Testis (tissue), 2 donors: ENCODE measurements at regions not wholly inside any gene's neighbourhood (a gene's known extent, or its start where the extent isn't known, plus 50 kb on each side); places are given as distances from the start of the nearest gene placed in this dataset.

Source experiments
- DNase-seq: peaks from one replicate; pipeline ENCODE4 v3.0.0-alpha.2; 2019
- H3K27ac ChIP-seq, 2 donors: fragments of 200-600 bp; sonication (generic); one replicate each; pipeline ENCODE4 v1.5.1; 2019
- H3K27me3 ChIP-seq: fragments of 200-600 bp; sonication (generic); one replicate; pipeline ENCODE4 v1.5.1; 2019
- H3K36me3 ChIP-seq: fragments of 200-600 bp; sonication (generic); one replicate; pipeline ENCODE4 v1.5.1; 2017; ENCODE audit warnings: low read depth; ENCODE audit errors: missing control alignments
- H3K4me1 ChIP-seq: fragments of 200-600 bp; sonication (generic); one replicate; pipeline ENCODE4 v1.5.1; 2019
- H3K4me3 ChIP-seq, 2 donors: fragments of 200-600 bp; sonication (generic); one replicate each; pipeline ENCODE4 v1.5.1; 2017 to 2019
- H3K9me3 ChIP-seq: fragments of 200-600 bp; sonication (generic); one replicate; pipeline ENCODE4 v1.5.1; 2017
- CTCF ChIP-seq, 3 experiments: fragments of 450-650 bp in 2 of 3; fragments of 200-600 bp in 1 of 3; sonication (generic) in 1 of 3; IDR thresholded peaks; one replicate each; pipeline ENCODE4 v1.5.1; 2016 to 2019; ENCODE audit warnings: antibody characterized with exemption in 3 of 3, mild to moderate bottlenecking in 2 of 3, moderate library complexity in 1 of 3
- POLR2A ChIP-seq: fragments of 450-650 bp; IDR thresholded peaks from one replicate; pipeline ENCODE4 v1.6.1; 2017; ENCODE audit warnings: antibody characterized with exemption, mild to moderate bottlenecking, moderate library complexity
- WGBS, 2 donors: methylation state at CpG; one replicate each; pipeline ENCODE4 v1.1.5; 2018; 5-methylcytosine and 5-hydroxymethylcytosine counted together
- intact Hi-C: fragments of 100-400 bp; cut with DNase I; formaldehyde crosslinking; loops from one replicate; pipeline ENCODE4 v1.15.1; 2023; ENCODE audit warnings: low total_unique reads

- WGBS, 2 donors = 63 to 73% methylated on average over 7 of the region's 7 CpGs
- H3K27ac ChIP-seq = no peak overlapping the region
- intact Hi-C loops = no loop called here
Measured at GRCh38 chr6:4380881-4381281, 245.5 kb upstream of the ECI2 start.

GRCh38 chr6:4379958-4380357 is 244.6 kb upstream of the ECI2 start:
- Histone ChIP-seq H3K4me3 (no peak overlapping the region), H3K27ac (no peak overlapping the region), H3K4me1 (no peaks in the 10 kb centered on the region), H3K36me3 (no peaks in the 10 kb centered on the region), H3K9me3 (no peaks in the 10 kb centered on the region), H3K27me3 (no peaks in the 10 kb centered on the region)
- intact Hi-C loops = no loop called here
- no peak for TF ChIP-seq CTCF (IDR thresholded peaks at IDR 0.05)
- no peak for TF ChIP-seq POLR2A
- no peak for DNase-seq
- 75 to 81% methylated on average over 4 of the region's 4 CpGs for WGBS, 2 donors

More at GRCh38 chr6:4380881-4381281, 245.5 kb upstream of the ECI2 start:
- TF ChIP-seq POLR2A (no peak), CTCF (IDR thresholded peaks at IDR 0.05) (no peak)
- H3K4me1 ChIP-seq = no peaks in the 10 kb centered on the region
- H3K27me3 ChIP-seq = no peaks in the 10 kb centered on the region
- H3K4me3 ChIP-seq = no peak overlapping the region
- no peak for DNase-seq
- H3K36me3 ChIP-seq = no peaks in the 10 kb centered on the region
- H3K9me3 ChIP-seq = no peaks in the 10 kb centered on the region

GRCh38 chr6:4378319-4378996 is 243.1 kb upstream of the ECI2 start:
- Histone ChIP-seq H3K27ac (no peak overlapping the region), H3K36me3 (no peaks in the 10 kb centered on the region), H3K4me1 (no peaks in the 10 kb centered on the region), H3K9me3 (no peaks in the 10 kb centered on the region), H3K27me3 (no peaks in the 10 kb centered on the region), H3K4me3 (no peak overlapping the region)
- WGBS, 2 donors = 74 to 88% methylated on average over 7 to 12 of the region's 12 CpGs
- TF ChIP-seq CTCF (IDR thresholded peaks at IDR 0.05) (no peak), POLR2A (no peak)
- DNase-seq = no peak
- intact Hi-C loops = no loop called here

GRCh38 chr6:4377603-4378002 is 242.2 kb upstream of the ECI2 start:
- H3K4me3 ChIP-seq = no peak overlapping the region
- intact Hi-C loops = no loop called here
- no peaks in the 10 kb centered on the region for H3K27me3 ChIP-seq
- H3K9me3 ChIP-seq = no peaks in the 10 kb centered on the region
- no peak overlapping the region for H3K27ac ChIP-seq
- WGBS, 2 donors = 46 to 60% methylated on average over 3 of the region's 3 CpGs
- H3K36me3 ChIP-seq = no peaks in the 10 kb centered on the region
- TF ChIP-seq CTCF (IDR thresholded peaks at IDR 0.05) = no peak
- no peak for TF ChIP-seq POLR2A
- DNase-seq = no peak
- H3K4me1 ChIP-seq = no peaks in the 10 kb centered on the region

GRCh38 chr6:4374216-4374615 is 238.8 kb upstream of the ECI2 start:
- H3K27me3 ChIP-seq = no peaks in the 10 kb centered on the region
- peaks cover 5% of the 10 kb centered on the region for H3K4me1 ChIP-seq
- TF ChIP-seq POLR2A = no peak
- no peak for TF ChIP-seq CTCF (IDR thresholded peaks at IDR 0.05)
- no peak overlapping the region for H3K4me3 ChIP-seq
- H3K36me3 ChIP-seq = no peaks in the 10 kb centered on the region
- intact Hi-C loops = no loop called here
- no peaks in the 10 kb centered on the region for H3K9me3 ChIP-seq
- 84 to 90% methylated on average over 7 of the region's 7 CpGs for WGBS, 2 donors
- DNase-seq = no peak
- no peak overlapping the region for H3K27ac ChIP-seq
